ENCODE measurements at regions not wholly inside any gene's neighbourhood (a gene's known extent, or its start where the extent isn't known, plus 50 kb on each side); places are given as distances from the start of the nearest gene placed in this dataset.

DNA sequence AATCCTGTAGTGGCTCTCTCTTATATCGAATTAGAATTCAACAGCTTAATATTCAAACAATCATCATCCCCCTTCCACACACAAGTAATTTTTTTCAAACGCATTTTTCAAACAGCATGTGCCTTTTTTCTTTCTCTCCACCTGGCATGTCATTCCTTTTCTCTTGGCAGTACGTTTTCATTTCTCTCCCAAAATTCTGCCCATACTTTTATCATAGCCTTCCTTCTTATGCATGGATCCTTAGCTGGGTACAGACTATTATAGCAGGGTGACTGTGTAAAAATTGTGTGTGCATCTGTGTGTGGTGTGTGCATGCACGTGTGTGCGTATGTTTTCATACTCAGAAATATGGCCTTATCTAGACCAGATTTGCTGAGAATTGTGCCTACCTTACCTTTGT lies 184.3 kb downstream of the ZC3H11B start:
- no peak for TF ChIP-seq TCF12 (IDR thresholded peaks at IDR 0.05; ENCODE audit: low read depth)
- no peak for TF ChIP-seq TAF1 (IDR thresholded peaks at IDR 0.05; ENCODE audit: low read depth)
- TF ChIP-seq FOXM1 (IDR thresholded peaks at IDR 0.05; ENCODE audit: borderline replicate concordance, low read depth), result no peak
- TF ChIP-seq RAD21 (IDR thresholded peaks at IDR 0.05; ENCODE audit: low read depth), result no peak

DNA sequence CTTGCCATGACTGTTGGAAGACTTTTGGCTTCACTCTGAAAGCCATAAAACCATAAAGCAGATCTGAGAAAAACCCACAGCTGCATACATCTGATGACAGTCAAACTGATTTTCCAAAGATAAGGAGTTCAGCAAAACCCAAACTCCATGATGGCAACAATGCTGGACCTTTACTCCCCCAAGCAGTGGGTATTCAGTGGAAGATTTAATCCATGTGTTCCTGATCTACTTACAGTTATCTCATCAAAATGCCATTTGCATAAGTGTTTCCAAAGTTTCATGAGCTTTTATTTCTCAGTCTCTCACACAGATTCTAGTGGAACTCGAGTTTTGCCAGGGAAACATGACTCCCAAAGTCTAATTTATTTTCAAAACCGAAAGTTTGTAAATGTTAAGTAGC lies 184.9 kb downstream of the ZC3H11B start:
- TF ChIP-seq TEAD4 (IDR thresholded peaks at IDR 0.05), result no peak
- TF ChIP-seq TCF12 (IDR thresholded peaks at IDR 0.05; ENCODE audit: low read depth), result no peak

DNA sequence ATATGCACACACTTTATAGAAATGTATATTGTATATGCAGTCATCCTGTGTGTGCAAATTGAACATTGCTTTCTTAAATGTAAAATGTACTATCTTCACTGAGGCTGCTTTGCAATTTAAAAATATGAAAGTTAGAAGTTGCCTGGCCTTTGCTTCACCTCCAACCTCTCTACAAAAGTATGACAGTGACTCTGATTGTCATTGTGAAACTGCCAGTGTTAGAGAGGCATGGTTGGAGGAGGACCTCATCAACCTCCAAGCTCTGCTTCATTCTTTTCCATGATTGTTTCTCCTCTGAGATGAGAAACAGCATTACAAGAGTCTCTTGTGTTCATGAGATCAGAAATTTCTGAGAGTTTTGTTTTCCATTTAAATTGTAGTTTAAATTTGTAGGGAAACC lies 185.5 kb downstream of the ZC3H11B start:
- TF ChIP-seq NFIC (IDR thresholded peaks at IDR 0.05) (no peak), EGR1 (IDR thresholded peaks at IDR 0.05) (no peak), TAF1 (IDR thresholded peaks at IDR 0.05; ENCODE audit: low read depth) (no peak), ZBTB7A (IDR thresholded peaks at IDR 0.05; ENCODE audit: low read depth) (no peak)

DNA sequence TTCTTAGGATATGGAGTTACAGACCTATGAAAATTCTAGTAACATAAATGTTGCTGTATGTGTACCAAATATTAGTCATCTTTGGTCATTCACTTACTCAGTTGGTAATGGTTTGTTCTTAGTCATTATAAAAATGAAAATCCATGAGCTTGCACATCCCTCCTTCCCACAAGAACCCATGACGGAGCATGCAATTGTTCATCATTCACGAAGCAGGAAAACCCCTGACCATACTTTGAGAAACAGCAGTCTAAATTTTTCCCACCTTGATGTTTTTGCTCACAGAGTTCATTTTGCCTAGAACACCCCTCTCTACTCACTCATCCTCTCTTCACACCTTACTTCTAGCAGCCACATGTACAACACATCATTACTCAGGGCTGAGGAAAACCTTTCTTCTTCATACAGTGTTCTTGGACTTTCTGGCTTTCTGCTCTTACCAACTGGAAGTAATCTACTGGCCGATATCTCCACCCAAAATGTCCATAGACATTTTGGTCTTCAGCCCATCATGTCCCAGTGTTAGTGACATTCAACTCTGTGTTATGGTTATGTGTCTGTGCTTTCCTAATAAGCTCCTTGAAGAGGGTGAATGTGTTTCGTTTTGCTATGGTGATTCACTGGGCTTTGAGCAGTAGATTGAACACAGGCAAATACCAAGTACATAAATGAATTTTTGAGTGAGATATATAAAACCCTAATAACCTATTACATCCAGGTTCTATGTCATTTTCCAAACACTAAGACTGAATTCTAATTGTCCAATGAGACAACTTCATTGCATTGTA lies 189.9 kb downstream of the ZC3H11B start:
- TF ChIP-seq TEAD4 (IDR thresholded peaks at IDR 0.05), result no peak
- no peak for TF ChIP-seq EP300 (IDR thresholded peaks at IDR 0.05; ENCODE audit: borderline replicate concordance)
- TF ChIP-seq FOXM1 (IDR thresholded peaks at IDR 0.05; ENCODE audit: borderline replicate concordance, low read depth), result no peak
- TF ChIP-seq CREB1 (IDR thresholded peaks at IDR 0.05; ENCODE audit: low read depth), result no peak
- no peak for TF ChIP-seq RAD21 (IDR thresholded peaks at IDR 0.05; ENCODE audit: low read depth)
- no peak for TF ChIP-seq YY1 (IDR thresholded peaks at IDR 0.05; ENCODE audit: low read depth)
- TF ChIP-seq, protein P1, sequence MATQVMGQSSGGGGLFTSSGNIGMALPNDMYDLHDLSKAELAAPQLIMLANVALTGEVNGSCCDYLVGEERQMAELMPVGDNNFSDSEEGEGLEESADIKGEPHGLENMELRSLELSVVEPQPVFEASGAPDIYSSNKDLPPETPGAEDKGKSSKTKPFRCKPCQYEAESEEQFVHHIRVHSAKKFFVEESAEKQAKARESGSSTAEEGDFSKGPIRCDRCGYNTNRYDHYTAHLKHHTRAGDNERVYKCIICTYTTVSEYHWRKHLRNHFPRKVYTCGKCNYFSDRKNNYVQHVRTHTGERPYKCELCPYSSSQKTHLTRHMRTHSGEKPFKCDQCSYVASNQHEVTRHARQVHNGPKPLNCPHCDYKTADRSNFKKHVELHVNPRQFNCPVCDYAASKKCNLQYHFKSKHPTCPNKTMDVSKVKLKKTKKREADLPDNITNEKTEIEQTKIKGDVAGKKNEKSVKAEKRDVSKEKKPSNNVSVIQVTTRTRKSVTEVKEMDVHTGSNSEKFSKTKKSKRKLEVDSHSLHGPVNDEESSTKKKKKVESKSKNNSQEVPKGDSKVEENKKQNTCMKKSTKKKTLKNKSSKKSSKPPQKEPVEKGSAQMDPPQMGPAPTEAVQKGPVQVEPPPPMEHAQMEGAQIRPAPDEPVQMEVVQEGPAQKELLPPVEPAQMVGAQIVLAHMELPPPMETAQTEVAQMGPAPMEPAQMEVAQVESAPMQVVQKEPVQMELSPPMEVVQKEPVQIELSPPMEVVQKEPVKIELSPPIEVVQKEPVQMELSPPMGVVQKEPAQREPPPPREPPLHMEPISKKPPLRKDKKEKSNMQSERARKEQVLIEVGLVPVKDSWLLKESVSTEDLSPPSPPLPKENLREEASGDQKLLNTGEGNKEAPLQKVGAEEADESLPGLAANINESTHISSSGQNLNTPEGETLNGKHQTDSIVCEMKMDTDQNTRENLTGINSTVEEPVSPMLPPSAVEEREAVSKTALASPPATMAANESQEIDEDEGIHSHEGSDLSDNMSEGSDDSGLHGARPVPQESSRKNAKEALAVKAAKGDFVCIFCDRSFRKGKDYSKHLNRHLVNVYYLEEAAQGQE (IDR thresholded peaks at IDR 0.05; ENCODE audit: low read depth), result no peak

DNA sequence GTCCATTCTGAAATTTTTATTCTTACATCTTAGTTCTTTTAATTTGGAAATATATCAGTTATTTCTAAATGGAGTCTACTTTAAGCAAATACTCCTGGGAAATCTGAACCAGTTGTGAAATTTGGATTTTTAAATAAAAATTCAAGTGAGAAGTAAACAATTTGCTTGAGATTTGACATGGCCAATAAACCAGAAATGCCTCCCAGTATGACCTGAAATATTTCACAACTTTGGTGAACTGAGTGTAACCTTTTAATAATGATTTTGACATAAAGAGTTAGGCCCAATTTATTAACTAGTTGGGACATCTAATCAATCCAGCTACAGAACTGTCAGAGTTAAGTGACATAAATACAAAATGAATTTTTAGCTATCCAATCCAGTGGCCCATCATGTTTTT lies 192.0 kb downstream of the ZC3H11B start:
- TF ChIP-seq TCF12 (IDR thresholded peaks at IDR 0.05; ENCODE audit: low read depth) (no peak), NFIC (IDR thresholded peaks at IDR 0.05) (no peak), EP300 (IDR thresholded peaks at IDR 0.05; ENCODE audit: borderline replicate concordance) (no peak), CEBPB (IDR thresholded peaks at IDR 0.05) (no peak), YY1 (IDR thresholded peaks at IDR 0.05; ENCODE audit: low read depth) (no peak), TEAD4 (IDR thresholded peaks at IDR 0.05) (no peak), EGR1 (IDR thresholded peaks at IDR 0.05) (no peak), ZBTB7A (IDR thresholded peaks at IDR 0.05; ENCODE audit: low read depth) (no peak), RAD21 (IDR thresholded peaks at IDR 0.05; ENCODE audit: low read depth) (no peak), CREB1 (IDR thresholded peaks at IDR 0.05; ENCODE audit: low read depth) (no peak)
- TF ChIP-seq, protein P2, sequence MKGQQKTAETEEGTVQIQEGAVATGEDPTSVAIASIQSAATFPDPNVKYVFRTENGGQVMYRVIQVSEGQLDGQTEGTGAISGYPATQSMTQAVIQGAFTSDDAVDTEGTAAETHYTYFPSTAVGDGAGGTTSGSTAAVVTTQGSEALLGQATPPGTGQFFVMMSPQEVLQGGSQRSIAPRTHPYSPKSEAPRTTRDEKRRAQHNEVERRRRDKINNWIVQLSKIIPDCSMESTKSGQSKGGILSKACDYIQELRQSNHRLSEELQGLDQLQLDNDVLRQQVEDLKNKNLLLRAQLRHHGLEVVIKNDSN (IDR thresholded peaks at IDR 0.05), result no peak
- TF ChIP-seq, protein P1 (IDR thresholded peaks at IDR 0.05; ENCODE audit: low read depth), result no peak
- TF ChIP-seq, protein P3, sequence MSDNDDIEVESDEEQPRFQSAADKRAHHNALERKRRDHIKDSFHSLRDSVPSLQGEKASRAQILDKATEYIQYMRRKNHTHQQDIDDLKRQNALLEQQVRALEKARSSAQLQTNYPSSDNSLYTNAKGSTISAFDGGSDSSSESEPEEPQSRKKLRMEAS (IDR thresholded peaks at IDR 0.05), result no peak

DNA sequence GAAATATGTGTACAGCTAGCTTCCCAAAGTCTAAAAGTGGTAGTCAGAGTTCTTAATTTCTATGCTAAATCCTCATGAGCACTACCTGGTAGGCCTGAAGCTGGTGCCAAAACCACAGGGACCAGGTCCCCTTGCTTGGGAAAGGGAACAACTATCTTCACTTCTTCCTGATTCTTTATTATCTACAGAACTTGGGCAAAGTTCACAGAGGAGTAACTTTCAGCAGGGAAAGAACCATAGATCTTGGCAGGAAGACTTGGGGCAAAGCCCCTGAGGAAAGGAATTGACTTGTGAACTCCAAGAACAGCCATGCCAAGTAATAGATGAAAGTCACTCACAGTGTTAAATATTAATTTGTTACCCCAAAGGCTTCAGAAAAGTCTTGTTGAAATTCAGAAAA lies 193.0 kb downstream of the ZC3H11B start:
- no peak for TF ChIP-seq TCF12 (IDR thresholded peaks at IDR 0.05; ENCODE audit: low read depth)
- TF ChIP-seq NFIC (IDR thresholded peaks at IDR 0.05), result no peak
- no peak for TF ChIP-seq CEBPB (IDR thresholded peaks at IDR 0.05)
- TF ChIP-seq CREB1 (IDR thresholded peaks at IDR 0.05; ENCODE audit: low read depth), result no peak
- TF ChIP-seq, protein P1 (IDR thresholded peaks at IDR 0.05; ENCODE audit: low read depth), result no peak
- TF ChIP-seq, protein P3 (IDR thresholded peaks at IDR 0.05), result no peak
